Neural cell (in vitro differentiated cells): ENCODE measurements at regions not wholly inside any gene's neighbourhood (a gene's known extent, or its start where the extent isn't known, plus 50 kb on each side); places are given as distances from the start of the nearest gene placed in this dataset.

ENCODE experiments used
- H2AFZ ChIP-seq: fragments of 200-600, 300-800 bp; sonication (generic), shearing (Covaris generic); 2 replicates; pipeline ENCODE4 v1.6.0; 2014; ENCODE audit warnings: low read depth, mild to moderate bottlenecking, antibody characterized with exemption, low read length, moderate library complexity
- H3F3A ChIP-seq: fragments of 200-600 bp; shearing (Covaris generic); 2 replicates; pipeline ENCODE4 v1.6.1; 2016; ENCODE audit warnings: mild to moderate bottlenecking, moderate library complexity, mixed read lengths, antibody characterized with exemption, low read length; ENCODE audit not compliant: insufficient read depth, poor library complexity, severe bottlenecking
- H3K27ac ChIP-seq: fragments of 200-600, 300-800 bp; sonication (generic), shearing (Covaris generic); 2 replicates; pipeline ENCODE4 v1.5.1; 2014; ENCODE audit warnings: mild to moderate bottlenecking, low read length, moderate library complexity
- H3K27me3 ChIP-seq: fragments of 300-800, 200-600 bp; sonication (generic), shearing (Covaris generic); 2 replicates; pipeline ENCODE4 v1.6.0; 2014; ENCODE audit warnings: mild to moderate bottlenecking, low read depth, low read length, moderate library complexity; ENCODE audit not compliant: insufficient read depth
- H3K36me3 ChIP-seq: fragments of 300-800, 200-600 bp; sonication (generic), shearing (Covaris generic); 2 replicates; pipeline ENCODE4 v1.5.1; 2014; ENCODE audit warnings: mild to moderate bottlenecking, antibody characterized with exemption, low read length, moderate library complexity; ENCODE audit not compliant: insufficient read depth
- H3K4me2 ChIP-seq: fragments of 300-800, 200-600 bp; sonication (generic), shearing (Covaris generic); 2 replicates; pipeline ENCODE4 v1.6.0; 2014; ENCODE audit warnings: mild to moderate bottlenecking, low read length
- H3K4me3 ChIP-seq: fragments of 300-800, 200-600 bp; sonication (generic), shearing (Covaris generic); 2 replicates; pipeline ENCODE4 v1.5.1; 2014; ENCODE audit warnings: mild to moderate bottlenecking, low read length, moderate library complexity
- H3K79me2 ChIP-seq: fragments of 200-600 bp; shearing (Covaris generic); replicated peaks from 2 replicates; pipeline ENCODE4 v1.6.0; 2014; ENCODE audit warnings: mild to moderate bottlenecking, low read length, moderate library complexity; ENCODE audit not compliant: insufficient read depth
- H3K9ac ChIP-seq: fragments of 300-800, 200-600 bp; sonication (generic), shearing (Covaris generic); 2 replicates; pipeline ENCODE4 v1.6.1; 2016; ENCODE audit warnings: mild to moderate bottlenecking, low read length, mixed read lengths
- H3K9me2 ChIP-seq: fragments of 200-600 bp; shearing (Covaris generic); 2 replicates; pipeline ENCODE4 v1.6.1; 2016; ENCODE audit warnings: mild to moderate bottlenecking, low read length, mixed read lengths; ENCODE audit not compliant: insufficient read depth
- H3K9me3 ChIP-seq: fragments of 200-600, 300-800 bp; sonication (generic), shearing (Covaris generic); 2 replicates; pipeline ENCODE4 v1.6.1; 2016; ENCODE audit warnings: mild to moderate bottlenecking, mixed run types, low read length, moderate library complexity, mixed read lengths
- H4K20me1 ChIP-seq: fragments of 200-600 bp; shearing (Covaris generic); 2 replicates; pipeline ENCODE4 v1.6.1; 2016; ENCODE audit warnings: mild to moderate bottlenecking, mixed run types; ENCODE audit not compliant: insufficient read depth
- EP300 ChIP-seq: fragments of 450-650 bp; conservative IDR thresholded peaks from 2 replicates; pipeline ENCODE4 v1.6.1; 2014; ENCODE audit warnings: antibody characterized with exemption, mild to moderate bottlenecking, moderate library complexity; ENCODE audit not compliant: poor library complexity, severe bottlenecking
- EZH2 ChIP-seq: fragments of 200-600, 300-800 bp; shearing (Covaris generic), sonication (generic); IDR thresholded peaks from 2 replicates; pipeline ENCODE4 v1.6.1; 2014; ENCODE audit warnings: antibody characterized with exemption, low read length, borderline replicate concordance, mild to moderate bottlenecking; ENCODE audit not compliant: insufficient read depth, poor library complexity, severe bottlenecking
- MXI1 ChIP-seq: fragments of 450-650 bp; conservative IDR thresholded peaks from 2 replicates; pipeline ENCODE4 v1.6.1; 2014; ENCODE audit warnings: antibody characterized with exemption, mild to moderate bottlenecking; ENCODE audit not compliant: poor library complexity, severe bottlenecking
- POLR2AphosphoS5 ChIP-seq: IDR thresholded peaks from 2 replicates; pipeline ENCODE4 v1.6.1; 2012
- RAD21 ChIP-seq: fragments of 450-650 bp; conservative IDR thresholded peaks from 2 replicates; pipeline ENCODE4 v1.6.1; 2014; ENCODE audit warnings: antibody characterized with exemption, mild to moderate bottlenecking, moderate library complexity
- SMC3 ChIP-seq: fragments of 450-650 bp; conservative IDR thresholded peaks from 2 replicates; pipeline ENCODE4 v1.6.1; 2014; ENCODE audit warnings: antibody characterized with exemption, mild to moderate bottlenecking, moderate library complexity; ENCODE audit not compliant: poor library complexity
- TAF1 ChIP-seq: IDR thresholded peaks from 2 replicates; pipeline ENCODE4 v1.6.1; 2012; ENCODE audit warnings: low read depth
- TF ChIP-seq, protein P1 (sequence below): fragments of 450-650 bp; IDR thresholded peaks from 2 replicates; pipeline ENCODE4 v1.5.1; 2014; ENCODE audit warnings: antibody characterized with exemption, mild to moderate bottlenecking, moderate library complexity; ENCODE audit not compliant: poor library complexity, severe bottlenecking
- TF ChIP-seq, protein P2 (sequence below): IDR thresholded peaks from 2 replicates; pipeline ENCODE4 v1.6.1; 2012; ENCODE audit warnings: borderline replicate concordance

GRCh38 chr21:15170614-15171013 lies 105.8 kb upstream of the NRIP1 start:
- H3K27me3 ChIP-seq, result no peaks in the 10 kb centered on the region
- no peaks in the 10 kb centered on the region for H4K20me1 ChIP-seq
- no peaks in the 10 kb centered on the region for H3K9me2 ChIP-seq
- H3F3A ChIP-seq, result no peaks in the 10 kb centered on the region
- no peak overlapping the region for H3K4me2 ChIP-seq
- no peaks in the 10 kb centered on the region for H3K79me2 ChIP-seq
- no peak overlapping the region for H3K27ac ChIP-seq
- no peak overlapping the region for H2AFZ ChIP-seq
- H3K9me3 ChIP-seq, result no peaks in the 10 kb centered on the region
- H3K4me3 ChIP-seq, result no peak overlapping the region
- TF ChIP-seq, protein P1, sequence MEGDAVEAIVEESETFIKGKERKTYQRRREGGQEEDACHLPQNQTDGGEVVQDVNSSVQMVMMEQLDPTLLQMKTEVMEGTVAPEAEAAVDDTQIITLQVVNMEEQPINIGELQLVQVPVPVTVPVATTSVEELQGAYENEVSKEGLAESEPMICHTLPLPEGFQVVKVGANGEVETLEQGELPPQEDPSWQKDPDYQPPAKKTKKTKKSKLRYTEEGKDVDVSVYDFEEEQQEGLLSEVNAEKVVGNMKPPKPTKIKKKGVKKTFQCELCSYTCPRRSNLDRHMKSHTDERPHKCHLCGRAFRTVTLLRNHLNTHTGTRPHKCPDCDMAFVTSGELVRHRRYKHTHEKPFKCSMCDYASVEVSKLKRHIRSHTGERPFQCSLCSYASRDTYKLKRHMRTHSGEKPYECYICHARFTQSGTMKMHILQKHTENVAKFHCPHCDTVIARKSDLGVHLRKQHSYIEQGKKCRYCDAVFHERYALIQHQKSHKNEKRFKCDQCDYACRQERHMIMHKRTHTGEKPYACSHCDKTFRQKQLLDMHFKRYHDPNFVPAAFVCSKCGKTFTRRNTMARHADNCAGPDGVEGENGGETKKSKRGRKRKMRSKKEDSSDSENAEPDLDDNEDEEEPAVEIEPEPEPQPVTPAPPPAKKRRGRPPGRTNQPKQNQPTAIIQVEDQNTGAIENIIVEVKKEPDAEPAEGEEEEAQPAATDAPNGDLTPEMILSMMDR, result no peak
- TF ChIP-seq POLR2AphosphoS5 (no peak), RAD21 (no peak), EZH2 (no peak), SMC3 (no peak), EP300 (no peak), TAF1 (no peak), MXI1 (no peak)
- TF ChIP-seq, protein P2, sequence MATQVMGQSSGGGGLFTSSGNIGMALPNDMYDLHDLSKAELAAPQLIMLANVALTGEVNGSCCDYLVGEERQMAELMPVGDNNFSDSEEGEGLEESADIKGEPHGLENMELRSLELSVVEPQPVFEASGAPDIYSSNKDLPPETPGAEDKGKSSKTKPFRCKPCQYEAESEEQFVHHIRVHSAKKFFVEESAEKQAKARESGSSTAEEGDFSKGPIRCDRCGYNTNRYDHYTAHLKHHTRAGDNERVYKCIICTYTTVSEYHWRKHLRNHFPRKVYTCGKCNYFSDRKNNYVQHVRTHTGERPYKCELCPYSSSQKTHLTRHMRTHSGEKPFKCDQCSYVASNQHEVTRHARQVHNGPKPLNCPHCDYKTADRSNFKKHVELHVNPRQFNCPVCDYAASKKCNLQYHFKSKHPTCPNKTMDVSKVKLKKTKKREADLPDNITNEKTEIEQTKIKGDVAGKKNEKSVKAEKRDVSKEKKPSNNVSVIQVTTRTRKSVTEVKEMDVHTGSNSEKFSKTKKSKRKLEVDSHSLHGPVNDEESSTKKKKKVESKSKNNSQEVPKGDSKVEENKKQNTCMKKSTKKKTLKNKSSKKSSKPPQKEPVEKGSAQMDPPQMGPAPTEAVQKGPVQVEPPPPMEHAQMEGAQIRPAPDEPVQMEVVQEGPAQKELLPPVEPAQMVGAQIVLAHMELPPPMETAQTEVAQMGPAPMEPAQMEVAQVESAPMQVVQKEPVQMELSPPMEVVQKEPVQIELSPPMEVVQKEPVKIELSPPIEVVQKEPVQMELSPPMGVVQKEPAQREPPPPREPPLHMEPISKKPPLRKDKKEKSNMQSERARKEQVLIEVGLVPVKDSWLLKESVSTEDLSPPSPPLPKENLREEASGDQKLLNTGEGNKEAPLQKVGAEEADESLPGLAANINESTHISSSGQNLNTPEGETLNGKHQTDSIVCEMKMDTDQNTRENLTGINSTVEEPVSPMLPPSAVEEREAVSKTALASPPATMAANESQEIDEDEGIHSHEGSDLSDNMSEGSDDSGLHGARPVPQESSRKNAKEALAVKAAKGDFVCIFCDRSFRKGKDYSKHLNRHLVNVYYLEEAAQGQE, result no peak
- no peaks in the 10 kb centered on the region for H3K36me3 ChIP-seq
- H3K9ac ChIP-seq, result no peak overlapping the region

GRCh38 chr21:15171546-15171945 lies 106.7 kb upstream of the NRIP1 start:
- Histone ChIP-seq H3K4me2 (no peak overlapping the region), H2AFZ (no peak overlapping the region), H3K79me2 (no peaks in the 10 kb centered on the region), H3K9me3 (no peaks in the 10 kb centered on the region), H3K4me3 (no peak overlapping the region), H3K27me3 (no peaks in the 10 kb centered on the region), H3F3A (no peaks in the 10 kb centered on the region), H4K20me1 (no peaks in the 10 kb centered on the region), H3K9me2 (no peaks in the 10 kb centered on the region), H3K9ac (no peak overlapping the region), H3K36me3 (no peaks in the 10 kb centered on the region), H3K27ac (no peak overlapping the region)
- TF ChIP-seq TAF1, result no peak
- TF ChIP-seq EP300, result no peak
- TF ChIP-seq, protein P2, result no peak
- no peak for TF ChIP-seq RAD21
- no peak for TF ChIP-seq SMC3
- TF ChIP-seq MXI1, result no peak
- no peak for TF ChIP-seq EZH2
- TF ChIP-seq, protein P1, result no peak
- no peak for TF ChIP-seq POLR2AphosphoS5
